Osteoblast (primary cell): ENCODE measurements at regions not wholly inside any gene's neighbourhood (a gene's known extent, or its start where the extent isn't known, plus 50 kb on each side); places are given as distances from the start of the nearest gene placed in this dataset.

Experiments used
- DNase-seq: peaks from one replicate; pipeline ENCODE4 v3.0.0; 2011; ENCODE audit warnings: low spot score, mixed read lengths; ENCODE audit not compliant: insufficient read length; ENCODE audit errors: missing footprints
- H2AFZ ChIP-seq: 2 replicates; pipeline ENCODE4 v1.6.0; 2011; ENCODE audit warnings: mild to moderate bottlenecking, low read length
- H3K27ac ChIP-seq: 2 replicates; pipeline ENCODE4 v1.5.1; 2011; ENCODE audit warnings: mild to moderate bottlenecking, low read depth, low read length, moderate library complexity
- H3K27me3 ChIP-seq: 2 replicates; pipeline ENCODE4 v1.6.0; 2012; ENCODE audit warnings: mild to moderate bottlenecking, control low read depth, inconsistent platforms, low read length, moderate library complexity; ENCODE audit not compliant: insufficient read depth
- H3K36me3 ChIP-seq: 2 replicates; pipeline ENCODE4 v1.5.1; 2011; ENCODE audit warnings: mild to moderate bottlenecking, low read length, control low read depth, moderate library complexity; ENCODE audit not compliant: insufficient read depth
- H3K4me1 ChIP-seq: 2 replicates; pipeline ENCODE4 v1.5.1; 2011; ENCODE audit warnings: mild to moderate bottlenecking, low read length, control low read depth, moderate library complexity; ENCODE audit not compliant: insufficient read depth
- H3K4me2 ChIP-seq: 2 replicates; pipeline ENCODE4 v1.6.0; 2011; ENCODE audit warnings: mild to moderate bottlenecking, low read length; ENCODE audit not compliant: insufficient read depth
- H3K4me3 ChIP-seq: fragments of 200-600 bp; sonication (generic); 3 replicates; pipeline ENCODE4 v1.5.1; 2012; ENCODE audit warnings: mild to moderate bottlenecking, low read length, inconsistent platforms; ENCODE audit not compliant: insufficient read depth
- H3K79me2 ChIP-seq: 2 replicates; pipeline ENCODE4 v1.6.0; 2012; ENCODE audit warnings: mild to moderate bottlenecking, low read length, control low read depth, inconsistent platforms; ENCODE audit not compliant: insufficient read depth
- H3K9me3 ChIP-seq: 2 replicates; pipeline ENCODE4 v1.5.1; 2011; ENCODE audit warnings: low read depth, low read length, control low read depth
- H4K20me1 ChIP-seq: 2 replicates; pipeline ENCODE4 v1.6.0; 2012; ENCODE audit warnings: mild to moderate bottlenecking, low read length, control low read depth; ENCODE audit not compliant: insufficient read depth
- TF ChIP-seq, protein P1 (sequence below): IDR thresholded peaks from 2 replicates; pipeline ENCODE4 v1.5.1; 2011; ENCODE audit warnings: mild to moderate bottlenecking, low read depth, low read length, moderate library complexity; ENCODE audit errors: extremely low read depth

DNA sequence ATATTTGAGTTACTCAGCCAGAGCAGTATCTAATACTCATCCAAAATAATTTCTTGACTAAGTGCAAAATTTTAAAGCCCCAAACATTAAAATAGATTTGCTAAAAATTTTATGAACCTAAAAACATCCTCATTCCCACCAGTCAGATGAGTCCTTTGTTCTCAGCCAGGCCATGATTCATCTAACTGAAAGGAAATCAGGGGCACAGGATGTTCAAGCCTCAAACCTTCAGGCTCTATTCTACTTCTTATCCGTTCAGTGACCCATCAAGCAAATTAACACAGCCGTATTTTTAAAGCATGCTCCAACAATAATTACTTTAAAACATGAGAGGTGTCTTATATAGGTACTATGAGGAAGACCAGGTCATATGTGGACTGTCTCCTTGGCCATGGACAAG lies 176.5 kb upstream of the MON1B start:
- Histone ChIP-seq H3K9me3 (no peaks in the 10 kb centered on the region), H3K79me2 (no peaks in the 10 kb centered on the region), H2AFZ (no peak overlapping the region), H3K4me1 (no peaks in the 10 kb centered on the region), H3K27me3 (no peaks in the 10 kb centered on the region), H3K4me2 (no peak overlapping the region), H3K4me3 (no peak overlapping the region), H4K20me1 (no peaks in the 10 kb centered on the region), H3K27ac (no peak overlapping the region), H3K36me3 (no peaks in the 10 kb centered on the region)
- no peak for DNase-seq
- TF ChIP-seq, protein P1, sequence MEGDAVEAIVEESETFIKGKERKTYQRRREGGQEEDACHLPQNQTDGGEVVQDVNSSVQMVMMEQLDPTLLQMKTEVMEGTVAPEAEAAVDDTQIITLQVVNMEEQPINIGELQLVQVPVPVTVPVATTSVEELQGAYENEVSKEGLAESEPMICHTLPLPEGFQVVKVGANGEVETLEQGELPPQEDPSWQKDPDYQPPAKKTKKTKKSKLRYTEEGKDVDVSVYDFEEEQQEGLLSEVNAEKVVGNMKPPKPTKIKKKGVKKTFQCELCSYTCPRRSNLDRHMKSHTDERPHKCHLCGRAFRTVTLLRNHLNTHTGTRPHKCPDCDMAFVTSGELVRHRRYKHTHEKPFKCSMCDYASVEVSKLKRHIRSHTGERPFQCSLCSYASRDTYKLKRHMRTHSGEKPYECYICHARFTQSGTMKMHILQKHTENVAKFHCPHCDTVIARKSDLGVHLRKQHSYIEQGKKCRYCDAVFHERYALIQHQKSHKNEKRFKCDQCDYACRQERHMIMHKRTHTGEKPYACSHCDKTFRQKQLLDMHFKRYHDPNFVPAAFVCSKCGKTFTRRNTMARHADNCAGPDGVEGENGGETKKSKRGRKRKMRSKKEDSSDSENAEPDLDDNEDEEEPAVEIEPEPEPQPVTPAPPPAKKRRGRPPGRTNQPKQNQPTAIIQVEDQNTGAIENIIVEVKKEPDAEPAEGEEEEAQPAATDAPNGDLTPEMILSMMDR, result no peak

DNA sequence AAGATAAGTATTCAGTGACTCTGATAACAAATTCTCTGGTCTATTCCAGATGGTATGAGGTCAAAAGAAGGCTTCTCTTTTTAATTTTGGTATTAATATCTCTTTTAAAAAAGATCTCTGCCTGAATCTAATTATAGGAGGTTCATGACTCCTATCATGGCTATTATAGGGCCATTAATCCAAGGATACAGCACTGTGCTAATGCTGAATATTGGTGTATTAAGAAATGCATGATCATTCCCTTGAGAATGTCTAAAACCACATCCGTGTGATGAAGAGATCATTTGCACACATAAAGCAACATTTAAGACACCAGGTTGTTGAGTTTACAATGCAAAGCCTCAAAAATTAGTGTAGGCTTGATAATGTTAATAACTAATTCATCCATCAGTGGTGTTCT lies 160.4 kb upstream of the MON1B start:
- Histone ChIP-seq H3K4me2 (no peak overlapping the region), H3K9me3 (no peaks in the 10 kb centered on the region), H3K27ac (no peak overlapping the region), H2AFZ (no peak overlapping the region), H3K27me3 (no peaks in the 10 kb centered on the region), H3K4me3 (no peak overlapping the region), H3K4me1 (no peaks in the 10 kb centered on the region), H4K20me1 (no peaks in the 10 kb centered on the region), H3K79me2 (no peaks in the 10 kb centered on the region), H3K36me3 (no peaks in the 10 kb centered on the region)
- DNase-seq, result no peak
- TF ChIP-seq, protein P1, result no peak

DNA sequence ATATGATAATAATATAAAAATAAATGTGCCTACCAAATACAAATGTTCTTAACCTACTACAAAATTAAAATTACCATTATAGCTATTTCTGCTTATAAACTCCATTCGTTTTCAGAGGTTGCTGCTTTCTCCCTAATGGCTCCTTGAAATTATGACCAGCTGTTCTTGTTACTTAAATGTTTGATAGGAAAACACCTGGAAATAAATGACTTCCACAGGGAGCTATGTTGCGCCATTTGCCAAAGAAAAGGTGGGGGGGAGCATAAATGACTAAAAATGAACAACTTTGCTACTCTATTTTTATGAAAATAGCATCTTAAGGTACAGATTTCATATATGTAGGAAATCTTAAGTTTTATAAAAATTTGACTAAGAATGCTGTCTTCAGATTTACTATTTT lies 157.5 kb upstream of the MON1B start:
- no peak overlapping the region for H3K27ac ChIP-seq
- H3K4me2 ChIP-seq, result no peak overlapping the region
- no peak overlapping the region for H2AFZ ChIP-seq
- DNase-seq, result no peak
- H3K36me3 ChIP-seq, result no peaks in the 10 kb centered on the region
- H4K20me1 ChIP-seq, result no peaks in the 10 kb centered on the region
- H3K9me3 ChIP-seq, result no peaks in the 10 kb centered on the region
- no peaks in the 10 kb centered on the region for H3K4me1 ChIP-seq
- H3K79me2 ChIP-seq, result no peaks in the 10 kb centered on the region
- TF ChIP-seq, protein P1, result no peak
- no peak overlapping the region for H3K4me3 ChIP-seq
- H3K27me3 ChIP-seq, result no peaks in the 10 kb centered on the region

DNA sequence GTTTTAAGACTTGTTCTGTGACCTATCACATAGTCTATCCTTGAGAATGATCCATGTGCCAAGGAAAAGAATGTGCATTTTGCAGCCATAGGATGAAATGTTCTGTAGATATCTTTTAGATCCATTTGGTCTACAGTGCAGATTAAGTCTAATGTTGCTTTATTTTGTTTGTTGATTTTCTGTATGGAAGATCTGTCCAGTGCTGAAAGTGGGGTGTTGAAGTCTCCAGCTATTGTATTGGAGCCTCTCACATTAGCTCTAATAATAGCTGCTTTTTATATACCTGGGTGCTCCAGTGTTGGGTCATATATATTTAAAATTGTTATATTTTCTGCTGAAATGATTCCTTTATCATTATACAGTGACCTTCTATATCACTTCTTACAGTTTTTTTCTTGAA lies 155.6 kb upstream of the MON1B start:
- Histone ChIP-seq H4K20me1 (no peaks in the 10 kb centered on the region), H3K4me1 (no peaks in the 10 kb centered on the region), H3K4me2 (no peak overlapping the region), H3K27ac (no peak overlapping the region), H3K36me3 (no peaks in the 10 kb centered on the region), H3K79me2 (no peaks in the 10 kb centered on the region), H2AFZ (no peak overlapping the region), H3K4me3 (no peak overlapping the region), H3K27me3 (no peaks in the 10 kb centered on the region), H3K9me3 (no peaks in the 10 kb centered on the region)
- TF ChIP-seq, protein P1, result no peak
- no peak for DNase-seq
